ENCODE measurements at regions not wholly inside any gene's neighbourhood (a gene's known extent, or its start where the extent isn't known, plus 50 kb on each side); places are given as distances from the start of the nearest gene placed in this dataset.

- no peak for DNase-seq (ENCODE audit: extremely low read depth, low read depth)
- TF ChIP-seq, protein P1, sequence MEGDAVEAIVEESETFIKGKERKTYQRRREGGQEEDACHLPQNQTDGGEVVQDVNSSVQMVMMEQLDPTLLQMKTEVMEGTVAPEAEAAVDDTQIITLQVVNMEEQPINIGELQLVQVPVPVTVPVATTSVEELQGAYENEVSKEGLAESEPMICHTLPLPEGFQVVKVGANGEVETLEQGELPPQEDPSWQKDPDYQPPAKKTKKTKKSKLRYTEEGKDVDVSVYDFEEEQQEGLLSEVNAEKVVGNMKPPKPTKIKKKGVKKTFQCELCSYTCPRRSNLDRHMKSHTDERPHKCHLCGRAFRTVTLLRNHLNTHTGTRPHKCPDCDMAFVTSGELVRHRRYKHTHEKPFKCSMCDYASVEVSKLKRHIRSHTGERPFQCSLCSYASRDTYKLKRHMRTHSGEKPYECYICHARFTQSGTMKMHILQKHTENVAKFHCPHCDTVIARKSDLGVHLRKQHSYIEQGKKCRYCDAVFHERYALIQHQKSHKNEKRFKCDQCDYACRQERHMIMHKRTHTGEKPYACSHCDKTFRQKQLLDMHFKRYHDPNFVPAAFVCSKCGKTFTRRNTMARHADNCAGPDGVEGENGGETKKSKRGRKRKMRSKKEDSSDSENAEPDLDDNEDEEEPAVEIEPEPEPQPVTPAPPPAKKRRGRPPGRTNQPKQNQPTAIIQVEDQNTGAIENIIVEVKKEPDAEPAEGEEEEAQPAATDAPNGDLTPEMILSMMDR (IDR thresholded peaks at IDR 0.05; ENCODE audit: low read depth, low read length), result no peak
These were observed 230.3 kb downstream of the SUDS3 start for GRCh38 chr12:118606690-118607089.

DNA sequence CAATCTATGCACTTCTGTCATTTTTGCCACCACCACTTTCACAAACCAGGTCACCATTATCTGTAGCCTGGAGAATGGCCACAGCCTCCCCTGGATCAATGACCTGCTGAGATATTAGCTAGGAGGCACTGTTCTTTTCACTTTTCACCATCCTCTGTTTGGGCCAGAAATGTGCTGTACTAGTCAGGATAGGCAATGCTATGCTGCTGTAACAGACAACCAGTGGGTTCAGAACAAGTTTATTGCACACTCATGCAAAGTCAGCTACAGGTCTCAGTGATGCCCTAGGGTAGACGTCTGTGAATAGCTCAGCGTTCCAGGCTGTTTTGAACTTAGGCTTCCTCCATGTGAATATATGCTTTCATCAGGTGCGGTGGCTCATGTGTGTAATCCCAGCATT lies 231.5 kb downstream of the SUDS3 start:
- no peak for DNase-seq (ENCODE audit: extremely low read depth, low read depth)
- TF ChIP-seq, protein P1 (IDR thresholded peaks at IDR 0.05; ENCODE audit: low read depth, low read length), result no peak

- TF ChIP-seq, protein P1 (IDR thresholded peaks at IDR 0.05; ENCODE audit: low read depth, low read length), result no peak
- no peak for DNase-seq (ENCODE audit: extremely low read depth, low read depth)
These were observed 232.5 kb downstream of the SUDS3 start for GRCh38 chr12:118608770-118609344.

DNA sequence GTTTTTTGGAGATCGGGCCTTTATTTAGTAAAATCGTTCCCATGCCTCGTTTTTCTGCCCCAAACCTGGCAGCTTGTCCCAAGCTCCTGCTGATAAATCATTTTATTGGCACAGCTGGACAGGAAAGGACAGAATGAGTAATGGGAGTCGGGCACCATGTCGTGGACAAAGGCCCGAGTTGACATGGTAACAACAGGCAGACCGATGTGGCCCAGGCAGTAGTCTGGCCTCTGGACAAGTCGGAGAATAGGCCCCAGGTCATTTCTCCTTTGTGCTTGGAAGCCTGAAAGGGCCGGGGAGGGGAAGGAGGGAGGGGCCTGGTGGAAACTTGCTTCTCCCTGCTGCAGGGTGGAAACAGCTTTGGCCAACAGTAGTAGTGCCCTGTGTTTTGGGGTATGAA lies 234.9 kb downstream of the SUDS3 start:
- TF ChIP-seq, protein P1 (IDR thresholded peaks at IDR 0.05; ENCODE audit: low read depth, low read length), result no peak
- DNase-seq (ENCODE audit: extremely low read depth, low read depth), result no peak

GRCh38 chr12:118611770-118612169 lies 235.4 kb downstream of the SUDS3 start:
- TF ChIP-seq, protein P1 (IDR thresholded peaks at IDR 0.05; ENCODE audit: low read depth, low read length), result no peak
- no peak for DNase-seq (ENCODE audit: extremely low read depth, low read depth)

- TF ChIP-seq, protein P1 (IDR thresholded peaks at IDR 0.05; ENCODE audit: low read depth, low read length), result no peak
These were observed 241.5 kb downstream of the SUDS3 start for GRCh38 chr12:118617611-118618450.

DNA sequence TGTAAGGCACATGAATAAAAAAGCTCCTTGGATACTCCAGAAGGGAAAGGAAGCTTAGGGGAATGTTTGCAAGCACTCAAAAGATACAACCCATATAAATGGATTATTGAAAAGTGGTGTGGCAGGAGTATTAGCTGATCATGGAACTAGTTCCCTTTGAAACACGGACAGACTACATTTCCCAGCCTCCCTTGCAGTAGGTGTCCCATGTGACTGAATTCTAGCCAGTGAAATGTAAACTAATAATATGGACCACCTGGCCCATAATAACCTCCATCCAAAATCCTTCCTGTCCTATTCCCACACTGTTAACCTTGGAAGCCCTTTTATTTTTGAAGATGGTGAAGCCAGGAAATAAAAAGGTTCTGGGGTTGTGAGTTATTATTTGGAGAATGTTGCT lies 242.3 kb downstream of the SUDS3 start:
- DNase-seq (ENCODE audit: extremely low read depth, low read depth), result no peak
- TF ChIP-seq, protein P1 (IDR thresholded peaks at IDR 0.05; ENCODE audit: low read depth, low read length), result no peak

More at GRCh38 chr12:118617611-118618450, 241.5 kb downstream of the SUDS3 start:
- DNase-seq (ENCODE audit: extremely low read depth, low read depth), result no peak

Data from AG09319 (cell line).